GM12874 (cell line): ENCODE measurements at regions not wholly inside any gene's neighbourhood (a gene's known extent, or its start where the extent isn't known, plus 50 kb on each side); places are given as distances from the start of the nearest gene placed in this dataset.

Experiments
- CTCF ChIP-seq: IDR thresholded peaks from 2 replicates; pipeline ENCODE4 v1.5.1; 2011; ENCODE audit warnings: low read depth, mild to moderate bottlenecking, control low read depth, low read length, moderate library complexity; ENCODE audit not compliant: insufficient read depth

GRCh38 chr14:51511265-51511664 is 140.4 kb upstream of the FRMD6 start:
- no peak for TF ChIP-seq CTCF

GRCh38 chr14:51512316-51512715 is 139.4 kb upstream of the FRMD6 start:
- TF ChIP-seq CTCF: no peak

- TF ChIP-seq CTCF: no peak
These were observed 138.4 kb upstream of the FRMD6 start for GRCh38 chr14:51513281-51513680.

GRCh38 chr14:51513933-51514332 is 137.8 kb upstream of the FRMD6 start:
- TF ChIP-seq CTCF: no peak

DNA sequence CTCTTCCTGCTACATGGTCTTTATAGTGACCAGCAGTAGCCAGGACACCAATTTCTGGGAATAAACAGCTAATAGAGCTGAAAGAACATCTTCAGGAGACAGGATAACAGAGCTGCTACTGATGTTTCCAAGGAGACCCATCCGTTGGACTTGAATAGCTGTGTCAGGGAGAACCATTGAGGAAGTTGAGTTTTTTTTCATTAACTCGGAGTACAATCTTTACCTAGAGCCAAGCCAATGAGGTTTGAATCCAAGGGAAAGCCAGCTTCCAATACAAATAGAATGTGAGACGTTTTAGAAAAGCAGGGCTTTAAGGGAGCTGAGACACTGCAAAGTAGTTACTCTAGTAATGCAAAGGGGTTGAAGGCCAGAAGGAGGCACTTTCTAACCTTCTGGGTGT is 136.1 kb upstream of the FRMD6 start:
- no peak for TF ChIP-seq CTCF

DNA sequence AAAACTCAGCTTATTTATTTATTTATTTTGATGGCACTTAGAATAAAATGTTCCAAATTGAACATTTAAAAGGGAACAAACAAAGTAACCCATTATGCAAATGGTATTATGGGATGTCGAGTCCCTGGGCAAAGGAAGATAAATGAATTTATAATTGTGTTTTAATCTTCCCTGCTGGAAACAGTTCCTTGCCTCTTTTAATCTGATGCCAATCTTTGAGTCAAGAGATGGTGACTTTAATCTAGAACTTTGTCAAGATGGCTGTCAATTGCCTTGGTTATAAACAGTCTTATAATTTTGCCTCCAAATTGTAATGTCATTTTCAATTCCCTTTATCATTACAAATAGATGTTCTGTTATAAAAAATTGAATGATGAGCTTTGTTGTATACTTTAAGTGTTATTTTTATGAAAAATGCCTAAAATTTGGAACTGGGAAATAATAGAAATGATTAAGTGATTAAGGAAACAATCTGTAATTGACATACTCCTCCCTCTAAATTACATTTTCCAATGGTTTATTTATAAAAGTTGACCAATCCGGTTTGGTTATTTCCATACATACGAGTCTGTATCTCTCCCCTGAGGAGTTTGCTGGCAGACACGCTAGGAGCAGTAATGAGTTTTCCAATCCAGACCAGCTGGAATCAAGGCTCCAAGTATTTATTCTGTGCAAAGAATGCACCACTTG is 134.9 kb upstream of the FRMD6 start:
- no peak for TF ChIP-seq CTCF

GRCh38 chr14:51518280-51518679 is 133.4 kb upstream of the FRMD6 start:
- no peak for TF ChIP-seq CTCF
